SJCRH30 (cell line): ENCODE measurements at regions not wholly inside any gene's neighbourhood (a gene's known extent, or its start where the extent isn't known, plus 50 kb on each side); places are given as distances from the start of the nearest gene placed in this dataset.

Experiments
- DNase-seq, 2 experiments: peaks; one replicate each; pipeline ENCODE4 v3.0.0-alpha.2; 2015 to 2020
- H3K27ac ChIP-seq: fragments of 250-450 bp; sonication (Bioruptor Pico); 2 replicates; pipeline ENCODE4 v1.5.1; 2020; ENCODE audit warnings: mild to moderate bottlenecking, moderate library complexity
- H3K27me3 ChIP-seq: fragments of 250-450 bp; sonication (Bioruptor Pico); 2 replicates; pipeline ENCODE4 v1.5.1; 2020; ENCODE audit warnings: mild to moderate bottlenecking, moderate library complexity
- H3K36me3 ChIP-seq: fragments of 250-450 bp; sonication (Bioruptor Pico); 2 replicates; pipeline ENCODE4 v1.5.1; 2020; ENCODE audit warnings: mild to moderate bottlenecking, moderate library complexity
- H3K4me1 ChIP-seq: fragments of 250-450 bp; sonication (Bioruptor Pico); 2 replicates; pipeline ENCODE4 v1.5.1; 2020; ENCODE audit warnings: mild to moderate bottlenecking, moderate library complexity
- H3K4me3 ChIP-seq: fragments of 250-450 bp; sonication (Bioruptor Pico); 2 replicates; pipeline ENCODE4 v1.5.1; 2020; ENCODE audit warnings: mild to moderate bottlenecking, moderate library complexity
- H3K9me3 ChIP-seq: fragments of 250-450 bp; sonication (Bioruptor Pico); replicated peaks from 2 replicates; pipeline ENCODE4 v1.5.1; 2020; ENCODE audit warnings: mild to moderate bottlenecking, moderate library complexity

- H3K27me3 ChIP-seq: no peaks in the 10 kb centered on the region
- H3K4me3 ChIP-seq: peak overlapping the region; percentile 55
- peak overlapping the region; percentile 79 for H3K27ac ChIP-seq
- H3K9me3 ChIP-seq: no peaks in the 10 kb centered on the region
- peak; percentile 46 to 69 for DNase-seq
- H3K4me1 ChIP-seq: peaks cover 20% of the 10 kb centered on the region
- H3K36me3 ChIP-seq: no peaks in the 10 kb centered on the region
Observed at GRCh38 chr5:72558046-72558336, 50.8 kb upstream of the ZNF366 start.

GRCh38 chr5:72557167-72558045, 50.2 kb upstream of the ZNF366 start:
- DNase-seq: peak; percentile 64 to 73
- Histone ChIP-seq H3K27me3 (no peaks in the 10 kb centered on the region), H3K9me3 (no peaks in the 10 kb centered on the region), H3K27ac (peak overlapping the region; percentile 79), H3K4me3 (peak overlapping the region; percentile 55), H3K36me3 (no peaks in the 10 kb centered on the region), H3K4me1 (peaks cover 26% of the 10 kb centered on the region)
